Muscle of back (tissue), 3 donors: ENCODE measurements at regions not wholly inside any gene's neighbourhood (a gene's known extent, or its start where the extent isn't known, plus 50 kb on each side); places are given as distances from the start of the nearest gene placed in this dataset.
A peak's percentile ranks its signal among the peaks of the same experiment; 100 is the strongest.
"Not testable (repeated sequence)": the region's sequence is repeated elsewhere in the genome, so short reads cannot be mapped to it uniquely, and the experiment has no call there.

Source experiments
- DNase-seq, 3 donors: peaks; one replicate each; pipeline versions ENCODE4 v3.0.0 to v3.0.0-alpha.2; 2013

GRCh38 chr7:69217516-69218350 lies 380.5 kb upstream of the AUTS2 start:
- peak; percentile 63 to 84 (median 73) for DNase-seq

GRCh38 chr7:69218576-69218975 lies 379.7 kb upstream of the AUTS2 start:
- DNase-seq, result peak; percentile 30 to 80 (median 70)

DNA sequence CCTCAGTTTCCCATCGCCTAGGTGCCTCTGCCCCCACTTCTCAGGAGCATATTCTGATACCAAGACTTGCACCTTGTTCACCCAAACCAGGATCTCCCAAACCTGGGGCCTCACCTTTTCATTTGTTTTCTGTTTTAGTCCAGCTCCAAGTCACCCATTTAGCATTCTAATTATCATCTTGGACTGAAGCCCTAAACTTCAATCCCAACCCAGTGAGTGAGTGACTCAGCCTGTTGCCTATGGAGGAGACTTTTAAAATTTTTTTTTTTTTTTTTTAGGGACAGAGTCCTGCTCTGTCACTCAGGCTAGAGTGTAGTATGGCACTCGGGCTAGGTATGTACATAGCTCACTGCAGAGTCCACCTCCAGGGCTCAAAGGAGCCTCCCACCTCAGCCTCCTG lies 378.9 kb upstream of the AUTS2 start:
- DNase-seq, result no peak

DNA sequence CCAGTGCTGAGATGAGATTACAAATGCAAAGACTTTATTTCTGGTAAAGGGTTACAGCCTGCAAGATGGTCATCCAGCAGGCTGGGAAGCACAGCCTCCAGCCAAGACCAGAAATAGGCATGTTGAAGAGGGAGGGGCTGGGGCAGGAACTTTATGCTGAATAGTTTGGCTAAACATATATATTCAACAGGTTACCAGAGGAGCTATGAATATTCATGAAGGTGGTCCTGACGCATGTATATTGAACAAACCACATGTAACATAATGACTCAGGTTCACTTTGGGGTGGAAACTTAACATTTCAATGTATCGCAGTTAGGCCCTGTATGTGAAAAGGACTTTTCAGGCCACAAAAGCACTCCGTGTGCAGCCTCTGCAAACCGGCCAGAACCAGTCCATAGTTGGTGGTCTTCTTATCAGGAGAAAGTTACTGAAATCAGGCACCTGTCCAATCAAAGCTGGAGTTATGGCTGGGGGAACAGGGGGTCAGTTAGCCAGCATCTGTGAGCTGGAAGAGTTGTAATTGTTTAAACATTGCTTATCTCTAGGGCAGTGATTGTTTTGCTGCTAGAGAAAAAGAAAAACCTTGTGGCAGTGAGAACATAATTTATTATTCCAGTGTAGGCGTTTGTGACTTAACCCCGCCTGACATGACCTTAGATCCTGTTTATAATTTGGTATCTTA lies 372.9 kb upstream of the AUTS2 start:
- no peak for DNase-seq

- DNase-seq, result no peak
Observed at GRCh38 chr7:69228212-69228811, 370.0 kb upstream of the AUTS2 start.

DNA sequence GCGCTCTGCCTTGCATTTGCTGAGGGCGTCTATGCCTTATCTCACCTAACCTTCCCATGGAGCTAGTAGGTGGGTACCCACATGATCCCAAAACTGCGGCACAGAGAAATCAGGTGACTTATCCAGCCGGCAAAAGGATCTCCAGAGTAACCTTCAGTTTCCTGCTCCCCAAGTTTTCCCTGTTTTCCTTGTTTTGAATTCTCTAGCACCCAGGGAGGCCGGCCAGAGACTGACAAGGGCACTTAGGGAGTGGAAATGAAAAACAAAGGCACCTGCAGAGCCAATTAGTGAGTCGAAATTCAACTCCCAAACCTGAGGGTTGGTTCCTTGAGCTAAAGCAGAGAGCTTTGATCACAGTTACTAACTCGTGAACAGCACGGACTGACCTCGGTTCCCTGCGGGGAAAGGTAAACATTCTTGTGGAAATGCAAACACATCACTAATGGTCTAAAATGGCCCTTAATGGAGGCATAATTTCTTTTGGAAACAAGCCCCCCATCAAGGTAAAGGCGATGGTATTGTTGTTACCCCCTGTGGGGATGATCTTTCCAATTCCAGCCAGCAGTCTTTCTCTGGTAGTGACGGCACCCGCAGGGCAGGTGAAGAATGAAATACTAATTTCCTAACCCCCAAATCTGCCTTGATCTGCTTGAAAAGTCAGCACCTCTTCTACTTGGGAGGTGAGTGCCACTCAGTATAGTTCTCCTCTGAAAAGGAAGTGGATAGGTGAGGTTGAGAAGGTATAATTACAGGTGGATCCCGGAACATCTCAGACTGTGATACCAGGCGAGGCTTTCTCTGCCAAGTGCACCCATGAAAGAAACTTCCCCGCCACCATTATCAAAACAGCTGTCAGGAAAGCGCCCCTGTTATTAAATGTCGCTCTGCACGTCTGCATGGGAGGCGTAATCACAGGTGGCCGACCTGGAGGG lies 365.6 kb upstream of the AUTS2 start:
- DNase-seq, result no peak

DNA sequence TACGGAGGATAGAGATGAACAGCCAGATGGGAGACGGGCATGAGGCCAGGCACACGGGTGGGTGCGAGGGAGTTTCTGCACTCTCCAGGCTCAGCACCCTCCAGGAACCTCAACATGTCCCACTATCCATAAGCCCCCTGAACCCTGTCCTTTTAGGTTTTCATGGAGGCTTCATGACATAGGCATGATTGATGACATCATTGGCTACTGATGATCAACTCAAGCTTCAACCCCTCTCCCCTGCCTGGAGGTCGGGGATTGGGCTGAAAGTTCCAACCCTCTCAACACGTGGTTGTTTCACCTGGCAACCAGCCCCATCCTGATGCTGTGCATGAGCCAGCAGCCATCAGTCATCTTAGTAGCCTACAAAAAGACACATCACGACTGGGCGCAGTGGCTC lies 360.7 kb upstream of the AUTS2 start:
- DNase-seq, result no peak

DNA sequence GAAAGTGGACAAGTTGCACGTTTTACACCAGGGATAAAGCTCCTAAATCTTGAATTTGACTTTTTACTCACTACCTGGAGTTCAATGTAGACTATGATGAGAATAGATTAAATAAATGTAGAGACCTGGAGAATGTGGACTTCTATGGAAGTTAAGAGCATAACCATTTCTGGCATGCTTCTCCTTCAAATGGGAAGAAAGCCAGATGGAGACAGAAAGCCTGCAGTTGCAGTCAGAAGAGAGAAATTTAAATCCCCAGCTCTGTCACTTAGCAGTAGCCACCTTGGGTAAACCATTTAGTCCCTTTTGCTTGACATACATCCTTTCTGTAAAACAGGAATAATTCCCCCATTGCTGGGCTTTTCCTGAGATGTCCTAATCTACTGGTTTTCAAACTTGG lies 355.3 kb upstream of the AUTS2 start:
- DNase-seq, result peak in 1 of 3 donors; percentile 34

DNA sequence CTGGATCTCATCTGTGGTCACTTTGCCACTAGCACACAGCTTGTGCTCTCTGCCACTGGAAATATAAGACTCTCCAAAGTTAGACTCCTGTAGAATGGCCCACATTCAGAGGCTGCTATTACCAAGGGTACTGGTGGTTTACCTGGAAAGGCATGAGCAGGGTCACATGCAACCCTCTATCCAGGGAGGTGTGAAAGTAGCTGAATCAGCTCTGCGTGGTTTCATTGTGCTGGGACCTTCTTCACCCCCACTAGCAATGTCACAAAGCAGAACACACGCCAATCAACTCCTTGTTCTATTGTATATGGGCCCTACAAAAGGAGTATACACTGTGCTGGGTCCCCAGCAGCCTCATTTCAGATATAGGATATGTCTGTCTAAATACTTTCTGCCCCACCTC lies 353.6 kb upstream of the AUTS2 start:
- no peak for DNase-seq

GRCh38 chr7:69245646-69246045 lies 352.6 kb upstream of the AUTS2 start:
- DNase-seq, result no peak

DNA sequence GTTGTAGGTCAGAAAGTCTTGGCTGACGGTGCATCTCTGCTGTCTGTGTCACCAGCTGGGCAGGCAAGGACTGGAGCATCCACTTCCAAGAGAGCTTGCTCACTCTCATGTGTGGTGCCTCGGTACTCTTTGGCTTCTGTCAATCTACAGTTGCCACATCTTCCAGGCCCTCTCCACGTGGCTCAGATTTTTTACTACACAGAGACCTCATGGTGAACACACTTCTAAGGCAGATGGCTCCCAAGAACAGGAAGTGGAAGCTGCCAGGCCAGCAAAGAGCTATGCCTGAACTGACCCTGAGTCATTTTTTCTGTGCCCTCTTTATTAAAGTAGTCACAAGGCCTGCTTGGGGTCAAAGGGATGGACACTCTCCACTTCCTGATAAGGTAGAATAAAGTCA lies 351.5 kb upstream of the AUTS2 start:
- no peak for DNase-seq

- not testable (repeated sequence) for DNase-seq
Observed at GRCh38 chr7:69248382-69248828, 349.9 kb upstream of the AUTS2 start.

- DNase-seq, result no peak
Observed at GRCh38 chr7:69250958-69251357, 347.3 kb upstream of the AUTS2 start.

DNA sequence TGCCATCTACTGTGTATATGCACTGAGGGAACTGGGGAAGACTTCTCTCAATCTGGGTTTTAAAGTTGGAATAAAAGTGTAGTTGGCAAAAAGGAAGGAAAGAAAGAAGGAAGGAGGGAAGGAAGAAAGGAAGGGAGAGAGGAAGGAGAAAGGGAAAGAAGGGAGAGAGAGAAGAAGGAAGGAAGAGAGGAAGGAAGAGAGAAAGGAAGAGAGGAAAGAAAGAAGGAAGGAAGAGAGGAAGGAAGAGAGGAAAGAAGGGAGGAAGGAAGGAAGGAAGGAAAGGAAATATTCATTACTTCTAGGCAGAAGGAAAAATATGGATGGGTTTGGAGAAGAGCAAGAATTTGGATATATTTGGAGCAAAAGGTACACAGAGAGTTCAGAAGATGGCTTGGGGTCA lies 343.6 kb upstream of the AUTS2 start:
- DNase-seq, result no peak

DNA sequence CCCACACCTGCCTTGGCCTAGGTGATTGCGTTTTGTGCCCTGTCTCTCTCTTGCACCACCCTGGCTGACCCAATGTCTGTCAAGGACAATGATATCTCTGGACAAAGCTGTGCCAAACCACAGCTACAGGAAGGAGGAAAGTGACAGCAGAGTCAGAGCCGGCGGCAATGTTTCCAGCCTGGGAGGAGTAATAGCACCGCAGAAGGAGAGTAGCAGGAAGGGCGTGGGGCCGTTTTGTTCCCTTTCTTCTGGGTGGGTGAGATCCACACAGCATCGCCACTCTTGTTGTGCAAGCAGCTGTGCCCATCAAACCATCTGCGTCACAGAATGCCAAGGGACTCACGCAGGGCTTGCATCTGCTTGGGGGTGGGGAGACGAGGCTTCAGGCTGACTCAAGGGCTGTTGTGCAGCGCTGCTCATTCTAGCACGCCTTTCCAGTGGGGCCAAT lies 341.6 kb upstream of the AUTS2 start:
- DNase-seq, result peak; percentile 37 to 69 (median 55)

- no peak for DNase-seq
Observed at GRCh38 chr7:69257592-69257991, 340.7 kb upstream of the AUTS2 start.

GRCh38 chr7:69259445-69259844 lies 338.8 kb upstream of the AUTS2 start:
- DNase-seq, result peak in 1 of 3 donors; percentile 24

DNA sequence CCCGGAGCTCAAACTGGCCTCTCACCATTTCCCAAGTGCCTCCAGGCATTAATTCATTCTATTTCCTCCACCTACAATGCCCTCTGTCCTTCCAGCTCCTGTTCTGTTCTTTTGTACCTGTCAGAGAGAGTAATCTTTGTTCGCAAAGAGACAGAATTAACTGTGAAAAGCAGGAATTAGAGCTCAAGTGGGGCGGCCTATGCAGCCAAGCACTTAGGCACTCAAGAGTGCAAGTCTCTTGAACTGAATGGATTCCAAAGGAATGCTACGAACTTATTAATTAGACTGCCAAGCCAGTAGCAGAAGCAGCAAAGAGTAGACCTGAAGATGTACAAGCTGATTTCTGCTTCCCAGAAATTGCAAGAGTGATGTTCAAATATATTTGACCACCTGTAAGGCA lies 338.3 kb upstream of the AUTS2 start:
- DNase-seq, result no peak

DNA sequence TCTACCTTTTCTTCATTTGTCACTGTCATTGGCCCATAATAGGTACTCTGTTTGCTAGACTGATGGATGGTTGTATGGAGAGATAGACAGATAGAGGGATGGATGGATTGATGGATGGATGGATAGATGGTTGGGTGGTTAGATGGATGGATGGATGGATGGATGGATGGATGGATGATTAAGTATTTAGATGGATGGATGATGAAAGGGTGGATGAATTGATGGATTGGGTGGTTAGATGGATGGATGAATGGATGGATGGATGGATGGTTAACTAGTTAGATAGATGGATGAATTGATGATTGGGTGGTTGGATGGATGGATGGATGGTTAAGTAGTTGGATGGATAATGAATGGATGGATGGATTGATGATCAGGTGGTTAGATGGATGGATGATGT lies 334.7 kb upstream of the AUTS2 start:
- DNase-seq, result no peak

- DNase-seq, result peak in 1 of 3 donors; percentile 49
Observed at GRCh38 chr7:69269806-69270205, 328.5 kb upstream of the AUTS2 start.

GRCh38 chr7:69272101-69272500 lies 326.2 kb upstream of the AUTS2 start:
- DNase-seq, result peak in 1 of 3 donors; percentile 57
